Natural killer cell treated with Interleukin-12 subunit alpha and Interleukin-12 subunit beta and Interleukin-15 and Interleukin-18, amount 100 ng/mL, for 72 hours (primary cell): ENCODE measurements at regions not wholly inside any gene's neighbourhood (a gene's known extent, or its start where the extent isn't known, plus 50 kb on each side); places are given as distances from the start of the nearest gene placed in this dataset.
"Not testable (repeated sequence)": the region's sequence is repeated elsewhere in the genome, so short reads cannot be mapped to it uniquely, and the experiment has no call there.

Source experiments
- ATAC-seq, 2 donors: fragments of 150-1000 bp; cut with Tn5 transposase in 1 of 2; sonication (Bioruptor Pico), chemical (Tn5 transposase) in 1 of 2; 2 replicates each; pipeline ENCODE4 v1.10.0; 2021
- DNase-seq: peaks from one replicate; pipeline ENCODE4 v3.0.0; 2022; ENCODE audit warnings: low spot score
- H3K27ac Mint-ChIP-seq, 2 donors: 1 replicate in 1 of 2; 2 replicates in 1 of 2; pipeline ENCODE4 v1.8.0; 2022; ENCODE audit warnings: mixed read lengths in 2 of 2, mild to moderate bottlenecking in 1 of 2, moderate library complexity in 1 of 2
- H3K27me3 Mint-ChIP-seq, 2 donors: 1 replicate in 1 of 2; 2 replicates in 1 of 2; pipeline ENCODE4 v1.8.0; 2022; ENCODE audit warnings: mixed read lengths in 2 of 2
- H3K36me3 Mint-ChIP-seq: one replicate; pipeline ENCODE4 v1.8.0; 2022; ENCODE audit warnings: mixed read lengths
- H3K4me1 Mint-ChIP-seq, 2 donors: 1 replicate in 1 of 2; 2 replicates in 1 of 2; pipeline ENCODE4 v1.8.0; 2022; ENCODE audit warnings: low read depth in 2 of 2, mixed read lengths in 2 of 2, mild to moderate bottlenecking in 1 of 2
- H3K4me3 Mint-ChIP-seq: one replicate; pipeline ENCODE4 v1.8.0; 2022; ENCODE audit warnings: mixed read lengths
- H3K9me3 Mint-ChIP-seq: 2 replicates; pipeline ENCODE4 v1.8.0; 2022; ENCODE audit warnings: mixed read lengths

GRCh38 chr7:101720324-101720723 is 91.2 kb upstream of the MYL10 start:
- Mint-ChIP-seq H3K36me3 (no peaks in the 10 kb centered on the region), H3K27ac (no peak overlapping the region), H3K4me1 (peaks cover 0 to 4% of the 10 kb centered on the region in 2 donors), H3K27me3 (no peaks in the 10 kb centered on the region), H3K9me3 (no peaks in the 10 kb centered on the region), H3K4me3 (no peak overlapping the region)
- no peak for ATAC-seq
- DNase-seq: no peak

GRCh38 chr7:101722247-101722646 is 93.2 kb upstream of the MYL10 start:
- peaks cover 0 to 4% of the 10 kb centered on the region in 2 donors for H3K4me1 Mint-ChIP-seq
- H3K4me3 Mint-ChIP-seq: no peak overlapping the region
- no peak for DNase-seq
- no peaks in the 10 kb centered on the region for H3K9me3 Mint-ChIP-seq
- ATAC-seq: no peak
- no peaks in the 10 kb centered on the region for H3K27me3 Mint-ChIP-seq
- no peak overlapping the region for H3K27ac Mint-ChIP-seq
- H3K36me3 Mint-ChIP-seq: no peaks in the 10 kb centered on the region

- DNase-seq (no peak), ATAC-seq (no peak)
- Mint-ChIP-seq H3K27me3 (no peaks in the 10 kb centered on the region), H3K27ac (no peak overlapping the region), H3K4me3 (no peak overlapping the region), H3K4me1 (no peaks in the 10 kb centered on the region), H3K9me3 (no peaks in the 10 kb centered on the region), H3K36me3 (no peaks in the 10 kb centered on the region)
Measured at GRCh38 chr7:101723835-101724234, 93.6 kb upstream of the CUX1 start.

GRCh38 chr7:101724957-101725356 is 92.5 kb upstream of the CUX1 start:
- no peaks in the 10 kb centered on the region for H3K36me3 Mint-ChIP-seq
- H3K9me3 Mint-ChIP-seq: no peaks in the 10 kb centered on the region
- no peaks in the 10 kb centered on the region for H3K4me1 Mint-ChIP-seq
- H3K27ac Mint-ChIP-seq: no peak overlapping the region
- ATAC-seq (no peak), DNase-seq (no peak)
- H3K4me3 Mint-ChIP-seq: no peak overlapping the region
- no peaks in the 10 kb centered on the region for H3K27me3 Mint-ChIP-seq

- DNase-seq (no peak), ATAC-seq (no peak)
- Mint-ChIP-seq H3K36me3 (no peaks in the 10 kb centered on the region), H3K27ac (no peak overlapping the region), H3K4me3 (no peak overlapping the region), H3K9me3 (no peaks in the 10 kb centered on the region), H3K4me1 (no peaks in the 10 kb centered on the region), H3K27me3 (no peaks in the 10 kb centered on the region)
Measured at GRCh38 chr7:101725921-101726320, 91.5 kb upstream of the CUX1 start.

GRCh38 chr7:101727184-101727583 is 90.2 kb upstream of the CUX1 start:
- H3K27me3 Mint-ChIP-seq: no peaks in the 10 kb centered on the region
- H3K4me3 Mint-ChIP-seq: no peak overlapping the region
- no peak overlapping the region for H3K27ac Mint-ChIP-seq
- DNase-seq (no peak), ATAC-seq (no peak)
- no peaks in the 10 kb centered on the region for H3K4me1 Mint-ChIP-seq
- no peaks in the 10 kb centered on the region for H3K9me3 Mint-ChIP-seq
- no peaks in the 10 kb centered on the region for H3K36me3 Mint-ChIP-seq

GRCh38 chr7:101728128-101728527 is 89.3 kb upstream of the CUX1 start:
- DNase-seq (no peak), ATAC-seq (no peak)
- H3K9me3 Mint-ChIP-seq: no peaks in the 10 kb centered on the region
- no peaks in the 10 kb centered on the region for H3K36me3 Mint-ChIP-seq
- no peak overlapping the region for H3K27ac Mint-ChIP-seq
- no peaks in the 10 kb centered on the region for H3K27me3 Mint-ChIP-seq
- H3K4me3 Mint-ChIP-seq: no peak overlapping the region
- no peaks in the 10 kb centered on the region for H3K4me1 Mint-ChIP-seq

- not testable (repeated sequence) for ATAC-seq, H3K27me3 Mint-ChIP-seq, H3K4me1 Mint-ChIP-seq, H3K9me3 Mint-ChIP-seq, H3K4me3 Mint-ChIP-seq, H3K27ac Mint-ChIP-seq, DNase-seq, H3K36me3 Mint-ChIP-seq
Measured at GRCh38 chr7:101728873-101729240, 88.6 kb upstream of the CUX1 start.

GRCh38 chr7:101729241-101729883 is 88.1 kb upstream of the CUX1 start:
- Mint-ChIP-seq H3K27ac (no peak overlapping the region), H3K4me1 (peaks cover 5% of the 10 kb centered on the region in 2 donors), H3K27me3 (no peaks in the 10 kb centered on the region), H3K9me3 (no peaks in the 10 kb centered on the region), H3K4me3 (no peak overlapping the region), H3K36me3 (no peaks in the 10 kb centered on the region)
- DNase-seq (no peak), ATAC-seq (peak in 1 of 2 donors; percentile 5)

- Mint-ChIP-seq H3K27me3 (no peaks in the 10 kb centered on the region), H3K27ac (peak overlapping the region in 1 of 2 donors; percentile 45), H3K9me3 (no peaks in the 10 kb centered on the region), H3K4me3 (no peak overlapping the region), H3K4me1 (peaks cover 5 to 9% of the 10 kb centered on the region in 2 donors), H3K36me3 (no peaks in the 10 kb centered on the region)
- DNase-seq (no peak), ATAC-seq (no peak)
Measured at GRCh38 chr7:101731502-101732084, 85.8 kb upstream of the CUX1 start.

GRCh38 chr7:101733713-101734475 is 83.5 kb upstream of the CUX1 start:
- ATAC-seq: peak; percentile 78 to 94
- peak; percentile 75 for DNase-seq
- Mint-ChIP-seq H3K4me1 (peaks cover 5 to 9% of the 10 kb centered on the region in 2 donors), H3K36me3 (no peaks in the 10 kb centered on the region), H3K4me3 (peak overlapping the region; percentile 66), H3K9me3 (no peaks in the 10 kb centered on the region), H3K27ac (peak overlapping the region; percentile 35 to 87), H3K27me3 (no peaks in the 10 kb centered on the region)

- Mint-ChIP-seq H3K27me3 (no peaks in the 10 kb centered on the region), H3K27ac (no peak overlapping the region), H3K36me3 (no peaks in the 10 kb centered on the region), H3K4me1 (peaks cover 10 to 13% of the 10 kb centered on the region in 2 donors), H3K9me3 (no peaks in the 10 kb centered on the region), H3K4me3 (no peak overlapping the region)
- ATAC-seq (no peak), DNase-seq (no peak)
Measured at GRCh38 chr7:101736084-101736483, 81.3 kb upstream of the CUX1 start.

- Mint-ChIP-seq H3K4me3 (no peak overlapping the region), H3K36me3 (no peaks in the 10 kb centered on the region), H3K9me3 (no peaks in the 10 kb centered on the region), H3K27ac (no peak overlapping the region), H3K4me1 (peaks cover 6 to 12% of the 10 kb centered on the region in 2 donors), H3K27me3 (peaks cover 0 to 2% of the 10 kb centered on the region in 2 donors)
- DNase-seq (no peak), ATAC-seq (no peak)
Measured at GRCh38 chr7:101739775-101740398, 77.5 kb upstream of the CUX1 start.
